Hepatocyte (in vitro differentiated cells): ENCODE measurements at regions not wholly inside any gene's neighbourhood (a gene's known extent, or its start where the extent isn't known, plus 50 kb on each side); places are given as distances from the start of the nearest gene placed in this dataset.

ENCODE experiments used
- EZH2 ChIP-seq: fragments of 200-600 bp; sonication (generic); IDR thresholded peaks from 2 replicates; pipeline ENCODE4 v1.6.1; 2016; ENCODE audit warnings: antibody characterized with exemption, mild to moderate bottlenecking, borderline replicate concordance
- TF ChIP-seq, protein P1 (sequence below): fragments of 200-600 bp; sonication (generic); IDR thresholded peaks from 2 replicates; pipeline ENCODE4 v1.5.1; 2016; ENCODE audit warnings: antibody characterized with exemption, mild to moderate bottlenecking; ENCODE audit not compliant: poor library complexity

DNA sequence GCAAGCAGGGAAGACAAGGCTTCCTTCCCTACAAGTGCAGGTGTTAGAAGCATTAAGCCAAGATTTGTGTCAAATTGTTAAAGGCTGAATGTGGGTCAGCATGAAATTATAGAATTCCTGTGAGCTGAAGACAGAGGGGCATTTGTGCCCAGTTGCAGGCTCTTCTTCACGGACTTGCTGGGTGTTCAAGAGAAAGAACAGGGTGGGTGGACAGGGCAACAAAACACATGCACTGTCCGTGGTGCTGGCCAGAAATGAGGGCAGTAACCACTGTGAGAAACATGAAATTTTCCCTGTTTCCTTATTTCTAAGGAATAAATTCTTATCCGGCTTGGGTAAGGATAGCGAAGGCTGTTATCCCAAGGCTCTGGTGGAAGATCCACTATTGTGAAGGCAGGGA is 579.5 kb upstream of the HTR1E start:
- TF ChIP-seq, protein P1, sequence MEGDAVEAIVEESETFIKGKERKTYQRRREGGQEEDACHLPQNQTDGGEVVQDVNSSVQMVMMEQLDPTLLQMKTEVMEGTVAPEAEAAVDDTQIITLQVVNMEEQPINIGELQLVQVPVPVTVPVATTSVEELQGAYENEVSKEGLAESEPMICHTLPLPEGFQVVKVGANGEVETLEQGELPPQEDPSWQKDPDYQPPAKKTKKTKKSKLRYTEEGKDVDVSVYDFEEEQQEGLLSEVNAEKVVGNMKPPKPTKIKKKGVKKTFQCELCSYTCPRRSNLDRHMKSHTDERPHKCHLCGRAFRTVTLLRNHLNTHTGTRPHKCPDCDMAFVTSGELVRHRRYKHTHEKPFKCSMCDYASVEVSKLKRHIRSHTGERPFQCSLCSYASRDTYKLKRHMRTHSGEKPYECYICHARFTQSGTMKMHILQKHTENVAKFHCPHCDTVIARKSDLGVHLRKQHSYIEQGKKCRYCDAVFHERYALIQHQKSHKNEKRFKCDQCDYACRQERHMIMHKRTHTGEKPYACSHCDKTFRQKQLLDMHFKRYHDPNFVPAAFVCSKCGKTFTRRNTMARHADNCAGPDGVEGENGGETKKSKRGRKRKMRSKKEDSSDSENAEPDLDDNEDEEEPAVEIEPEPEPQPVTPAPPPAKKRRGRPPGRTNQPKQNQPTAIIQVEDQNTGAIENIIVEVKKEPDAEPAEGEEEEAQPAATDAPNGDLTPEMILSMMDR: no peak
- no peak for TF ChIP-seq EZH2
